ENCODE measurements at regions not wholly inside any gene's neighbourhood (a gene's known extent, or its start where the extent isn't known, plus 50 kb on each side); places are given as distances from the start of the nearest gene placed in this dataset.

DNA sequence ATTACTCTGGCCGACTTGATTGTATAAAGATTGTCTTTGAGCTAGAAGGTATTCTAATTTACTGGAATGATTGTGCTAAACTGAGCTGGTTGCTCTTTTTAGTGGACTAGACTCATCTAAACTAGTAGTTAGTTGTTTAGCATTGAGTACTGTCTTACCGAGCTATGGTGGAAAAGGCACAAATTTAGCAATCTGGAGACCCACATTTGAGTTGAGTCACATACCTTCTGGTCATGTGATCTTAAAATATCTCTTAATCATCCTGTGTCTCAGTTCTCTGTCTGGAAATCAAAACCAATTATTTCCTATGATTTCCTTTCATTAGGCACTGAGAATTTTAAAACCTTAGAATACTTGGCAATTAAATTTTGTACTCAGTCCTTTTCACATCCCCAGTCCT is 349.5 kb downstream of the IRS2 start:
- POLR2A ChIA-PET = no interaction called here
- CTCF ChIA-PET = interaction anchor here (0.6 to 1.4 kb wide), 2 partner anchors 280 to 291 kb away, joined by 3 read pairs; no protein-coding TSS in a partner anchor
- Histone ChIP-seq H3K27me3 (replicated peaks in 1 of 2; ENCODE audit: control insufficient read depth in 2 of 2, insufficient read depth in 2 of 2, low read length in 1 of 2) (no peaks in the 10 kb centered on the region), H3K9me3 (replicated peaks; ENCODE audit: control insufficient read depth, insufficient read depth, low read length) (peaks cover 1% of the 10 kb centered on the region; the same call in 2 of the 3 replicates), H3K4me3 (no peak overlapping the region), H2AFZ (ENCODE audit: control insufficient read depth, low read depth, low read length) (no peak overlapping the region), H3K4me1 (ENCODE audit: control insufficient read depth, insufficient read depth, low read length) (no peaks in the 10 kb centered on the region), H3K27ac (ENCODE audit: control insufficient read depth, insufficient read depth) (no peak overlapping the region), H3K4me2 (ENCODE audit: control insufficient read depth, insufficient read depth) (no peak overlapping the region), H4K20me1 (ENCODE audit: control insufficient read depth, insufficient read depth) (no peaks in the 10 kb centered on the region), H3K79me2 (ENCODE audit: control insufficient read depth, insufficient read depth, low read length) (no peaks in the 10 kb centered on the region), H3K36me3 (ENCODE audit: control insufficient read depth in 2 of 2, insufficient read depth in 2 of 2, low read length in 1 of 2) (no peaks in the 10 kb centered on the region), H3K9ac (ENCODE audit: control insufficient read depth, insufficient read depth, low read length) (no peak overlapping the region)
- WGBS (ENCODE audit: insufficient coverage, insufficient replicate concordance, low lambda C conversion rate, missing lambda C conversion rate) = 16% methylated on average over 2 of the region's 2 CpGs
- in situ Hi-C loops (cut with MboI) = no loop called here
- ATAC-seq (no peak), FAIRE-seq (no peak), DNase-seq (ENCODE audit: low read depth, low spot score) (no peak)
- SMC1A ChIA-PET (ENCODE audit: uncharacterized antibody, unreplicated experiment) = no interaction called here
- intact Hi-C loops (cut with micrococcal nuclease; ENCODE audit: unreplicated experiment) = no loop called here
- TF ChIP-seq SMAD1 (IDR thresholded peaks at IDR 0.05; ENCODE audit: low read depth, partially characterized antibody) (no peak), ZNF274 (IDR thresholded peaks at IDR 0.05; ENCODE audit: insufficient read depth, insufficient read length) (no peak), BHLHE40 (IDR thresholded peaks at IDR 0.05; ENCODE audit: borderline replicate concordance in 1 of 2, low read depth in 2 of 2, low read length in 1 of 2) (no peak), STAT3 (IDR thresholded peaks at IDR 0.05; ENCODE audit: low read depth, low read length) (no peak), HSF1 (IDR thresholded peaks at IDR 0.05; ENCODE audit: low read depth, low read length) (no peak), EGR1 (IDR thresholded peaks at IDR 0.05; ENCODE audit: borderline replicate concordance in 1 of 2, low read depth in 2 of 2, low read length in 2 of 2) (no peak), CHD2 (IDR thresholded peaks at IDR 0.05; ENCODE audit: borderline replicate concordance, low read depth, low read length) (no peak), PAX5 (IDR thresholded peaks at IDR 0.05; ENCODE audit: borderline replicate concordance, low read depth, low read length) (no peak), MLLT1 (IDR thresholded peaks at IDR 0.05) (no peak)
- TF ChIP-seq, protein P1, sequence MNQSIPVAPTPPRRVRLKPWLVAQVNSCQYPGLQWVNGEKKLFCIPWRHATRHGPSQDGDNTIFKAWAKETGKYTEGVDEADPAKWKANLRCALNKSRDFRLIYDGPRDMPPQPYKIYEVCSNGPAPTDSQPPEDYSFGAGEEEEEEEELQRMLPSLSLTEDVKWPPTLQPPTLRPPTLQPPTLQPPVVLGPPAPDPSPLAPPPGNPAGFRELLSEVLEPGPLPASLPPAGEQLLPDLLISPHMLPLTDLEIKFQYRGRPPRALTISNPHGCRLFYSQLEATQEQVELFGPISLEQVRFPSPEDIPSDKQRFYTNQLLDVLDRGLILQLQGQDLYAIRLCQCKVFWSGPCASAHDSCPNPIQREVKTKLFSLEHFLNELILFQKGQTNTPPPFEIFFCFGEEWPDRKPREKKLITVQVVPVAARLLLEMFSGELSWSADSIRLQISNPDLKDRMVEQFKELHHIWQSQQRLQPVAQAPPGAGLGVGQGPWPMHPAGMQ (IDR thresholded peaks at IDR 0.05; ENCODE audit: borderline replicate concordance) = no peak
- RAD21 ChIA-PET (ENCODE audit: unreplicated experiment) = no interaction called here
- BruUV-seq (replicated peaks) = no TSS peak

Data from GM12878 (cell line).